HG03097 (cell line): ENCODE measurements at regions not wholly inside any gene's neighbourhood (a gene's known extent, or its start where the extent isn't known, plus 50 kb on each side); places are given as distances from the start of the nearest gene placed in this dataset.
"Not testable (repeated sequence)": the region's sequence is repeated elsewhere in the genome, so short reads cannot be mapped to it uniquely, and the experiment has no call there.

Experiments used
- ATAC-seq: cut with Tn5 transposase; IDR thresholded peaks from one replicate; pipeline ENCODE4 v1.9.1; 2021; ENCODE audit not compliant: unreplicated experiment, low FRiP score

GRCh38 chr4:174080361-174080760 is 203.1 kb downstream of the FBXO8 start:
- ATAC-seq, result no peak

DNA sequence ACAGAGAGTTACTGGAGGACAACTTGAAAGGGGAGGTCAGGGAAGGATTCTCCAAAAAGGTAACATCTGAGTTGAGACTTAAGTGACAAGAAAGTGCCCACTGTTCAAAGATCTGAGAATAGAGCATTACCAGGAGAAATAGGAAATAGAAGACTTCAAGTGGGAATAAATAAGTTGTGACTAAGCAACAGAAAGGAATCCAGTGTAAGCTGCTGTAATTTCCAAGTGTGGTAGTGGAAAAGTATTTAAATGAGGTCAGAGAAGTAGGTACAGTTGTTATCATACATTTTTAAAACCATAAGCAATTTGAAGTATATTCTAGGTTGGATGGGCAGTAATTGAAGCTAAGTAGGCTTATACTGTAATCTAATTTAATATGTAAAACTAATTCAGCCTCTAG is 211.9 kb downstream of the FBXO8 start:
- no peak for ATAC-seq

GRCh38 chr4:174069848-174070330 is 213.6 kb downstream of the FBXO8 start:
- ATAC-seq, result no peak

DNA sequence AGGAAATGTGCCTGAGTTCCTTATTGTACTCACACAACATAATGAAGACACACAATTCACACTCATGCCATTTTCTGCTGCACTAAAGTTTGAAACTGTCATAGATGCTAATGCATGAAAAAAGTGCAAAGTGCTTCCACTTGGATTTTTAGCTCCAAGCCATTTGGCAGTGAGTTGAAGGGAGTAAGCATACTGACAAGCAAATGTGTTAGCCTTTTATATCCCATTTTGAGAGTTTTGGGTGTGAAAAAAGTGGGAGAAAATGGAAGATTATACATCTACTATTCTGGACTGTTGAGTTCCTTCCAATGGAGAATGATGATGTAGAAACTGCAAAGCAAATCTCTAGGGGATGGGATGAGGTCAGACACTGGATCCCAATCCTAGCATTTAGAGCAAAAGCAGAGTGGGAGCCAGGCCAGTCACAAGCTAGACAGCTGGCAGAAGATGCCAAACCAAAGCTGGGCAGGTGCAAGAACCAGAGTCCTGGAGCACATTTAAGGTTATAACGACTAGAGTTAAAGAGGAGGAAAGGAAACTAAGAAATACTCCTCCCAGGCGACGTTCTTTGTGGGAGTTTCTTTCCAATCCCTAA is 216.8 kb downstream of the FBXO8 start:
- ATAC-seq, result no peak

- ATAC-seq, result no peak
Measured at GRCh38 chr4:174062831-174063230, 220.6 kb downstream of the FBXO8 start.

- no peak for ATAC-seq
Measured at GRCh38 chr4:174061026-174061425, 222.4 kb downstream of the FBXO8 start.

- peak; percentile 59 for ATAC-seq
Measured at GRCh38 chr4:174058846-174059245, 224.6 kb downstream of the FBXO8 start.

- ATAC-seq, result no peak
Measured at GRCh38 chr4:174056959-174057358, 226.5 kb downstream of the FBXO8 start.

GRCh38 chr4:174055344-174055743 is 228.1 kb downstream of the FBXO8 start:
- ATAC-seq, result no peak

- ATAC-seq, result no peak
Measured at GRCh38 chr4:174053895-174054294, 229.6 kb downstream of the FBXO8 start.

- ATAC-seq, result no peak
Measured at GRCh38 chr4:174047363-174047762, 236.1 kb downstream of the FBXO8 start.

- not testable (repeated sequence) for ATAC-seq
Measured at GRCh38 chr4:174045829-174046228, 237.6 kb downstream of the FBXO8 start.

GRCh38 chr4:174045381-174045780 is 238.1 kb downstream of the FBXO8 start:
- no peak for ATAC-seq

- no peak for ATAC-seq
Measured at GRCh38 chr4:174041555-174042105, 241.8 kb downstream of the FBXO8 start.

GRCh38 chr4:174040287-174040686 is 243.2 kb downstream of the FBXO8 start:
- no peak for ATAC-seq

GRCh38 chr4:174038481-174038880 is 245.0 kb downstream of the FBXO8 start:
- no peak for ATAC-seq

DNA sequence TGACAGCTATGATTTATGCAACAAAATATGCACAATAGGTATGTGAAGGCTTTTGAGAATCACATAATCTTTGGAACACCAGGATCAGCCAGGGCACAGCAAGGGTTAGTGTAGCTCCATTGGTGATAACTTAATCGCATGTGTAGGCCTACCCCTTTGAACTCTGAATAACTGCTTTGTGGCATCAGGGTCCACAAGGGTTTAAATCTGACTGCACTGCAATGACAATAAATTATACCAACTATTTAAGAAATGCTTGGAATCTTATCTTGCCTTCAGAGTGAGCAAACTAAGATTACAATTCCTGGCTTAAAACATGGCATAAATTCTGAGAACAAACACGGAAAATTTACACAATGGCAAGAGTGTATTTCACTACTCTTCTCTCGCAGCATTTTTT is 245.8 kb downstream of the FBXO8 start:
- ATAC-seq, result no peak

DNA sequence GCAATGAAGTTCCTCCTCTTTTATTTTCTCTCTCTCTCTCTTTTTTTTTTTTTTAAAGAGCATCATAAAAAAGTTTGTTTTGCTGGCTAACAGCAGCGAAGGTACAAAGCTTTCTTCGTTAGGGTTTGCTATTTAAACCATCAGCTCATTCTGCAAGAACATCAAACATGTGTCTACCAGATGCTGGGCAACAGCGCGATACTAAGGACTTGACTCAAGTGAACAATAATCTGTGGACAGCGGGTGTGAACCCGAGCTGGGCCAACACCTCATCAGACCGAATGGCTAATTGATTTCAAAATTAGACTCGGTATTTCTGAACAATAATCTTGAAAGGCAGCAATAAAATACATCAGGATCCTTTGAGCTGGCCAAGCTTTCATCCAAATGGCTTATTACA is 246.4 kb downstream of the FBXO8 start:
- ATAC-seq, result no peak

DNA sequence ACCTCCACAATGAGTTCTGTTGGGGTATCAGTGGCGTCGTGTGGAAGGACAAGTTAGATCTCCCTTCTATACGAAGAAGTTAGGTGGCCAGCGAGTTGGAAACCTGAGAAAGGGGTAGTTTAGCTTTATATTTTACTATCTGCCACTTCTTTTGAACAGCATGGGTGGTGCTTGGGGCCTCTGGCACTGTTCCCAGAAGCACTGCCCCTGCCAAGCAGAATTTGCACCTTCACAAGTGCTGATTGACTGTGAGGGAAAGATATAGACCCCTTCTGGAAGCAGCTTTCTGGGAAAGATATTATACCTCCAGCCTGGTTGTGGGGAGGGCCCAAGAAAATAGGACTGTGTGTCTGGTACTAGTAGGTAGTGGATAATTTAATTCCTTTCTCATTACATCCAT is 246.9 kb downstream of the FBXO8 start:
- ATAC-seq, result no peak

GRCh38 chr4:174036111-174036510 is 247.4 kb downstream of the FBXO8 start:
- ATAC-seq, result no peak

DNA sequence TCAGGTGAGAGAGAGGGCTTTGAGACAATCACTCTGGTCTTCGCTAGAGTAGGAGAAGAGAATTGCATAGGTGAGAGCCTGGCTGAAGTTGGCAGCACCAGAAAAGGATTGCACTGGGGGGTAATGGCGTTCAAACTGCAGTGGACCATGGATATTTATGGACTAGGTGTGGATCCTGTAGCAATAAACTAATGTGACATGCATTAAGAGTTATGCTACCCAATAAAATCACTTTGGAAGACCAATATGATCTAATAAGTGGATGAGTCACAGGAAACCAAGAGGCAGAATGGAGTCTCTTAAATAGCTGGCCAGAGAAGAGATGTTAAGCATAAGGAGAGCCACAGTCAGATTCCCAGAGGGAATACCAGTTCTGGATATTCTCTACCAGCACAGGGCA is 259.8 kb downstream of the FBXO8 start:
- no peak for ATAC-seq

DNA sequence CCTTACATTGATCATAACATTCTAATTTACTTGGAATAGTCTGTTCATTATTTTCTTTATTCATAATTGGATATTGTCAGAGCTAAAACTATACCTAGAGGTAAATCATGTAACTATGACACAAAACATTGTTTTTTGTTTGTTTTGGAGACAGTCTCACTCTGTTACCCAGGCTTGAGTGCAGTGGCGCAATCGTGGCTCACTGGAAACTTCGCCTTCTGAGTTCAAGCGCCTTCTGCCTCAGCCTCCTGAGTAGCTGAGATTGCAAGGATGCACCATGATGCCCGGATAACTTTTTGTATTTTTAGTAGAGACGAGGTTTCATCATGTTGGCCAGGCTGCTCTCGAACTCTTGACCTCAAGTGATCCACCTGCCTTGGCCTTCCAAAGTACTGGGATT is 265.2 kb downstream of the FBXO8 start:
- ATAC-seq, result no peak

GRCh38 chr4:174016251-174016650 is 267.2 kb downstream of the FBXO8 start:
- ATAC-seq, result no peak
